HG03565 (cell line): ENCODE measurements at regions not wholly inside any gene's neighbourhood (a gene's known extent, or its start where the extent isn't known, plus 50 kb on each side); places are given as distances from the start of the nearest gene placed in this dataset.

Experiments used
- ATAC-seq: cut with Tn5 transposase; IDR thresholded peaks from one replicate; pipeline ENCODE4 v1.9.1; 2021; ENCODE audit warnings: mild to moderate bottlenecking, moderate library complexity; ENCODE audit not compliant: unreplicated experiment

DNA sequence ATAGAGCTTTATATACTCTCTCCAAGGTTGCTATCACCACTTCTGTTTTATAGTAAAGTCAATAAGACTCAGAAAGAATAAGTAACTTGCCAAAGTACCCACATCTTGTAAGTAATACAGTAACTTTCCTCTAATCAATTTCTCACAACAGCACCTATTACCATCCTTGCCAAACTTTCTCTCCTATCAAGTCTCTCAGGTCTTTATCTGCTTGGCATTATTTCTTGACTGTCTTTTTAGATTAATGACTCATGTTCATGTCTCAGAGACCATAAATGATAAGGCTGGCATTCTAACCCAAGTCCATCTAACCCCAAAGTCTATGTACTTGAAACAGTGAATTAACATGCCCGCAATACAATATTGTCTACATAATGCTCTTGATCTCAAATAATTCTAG, 618.0 kb upstream of the ZEB2 start:
- no peak for ATAC-seq

DNA sequence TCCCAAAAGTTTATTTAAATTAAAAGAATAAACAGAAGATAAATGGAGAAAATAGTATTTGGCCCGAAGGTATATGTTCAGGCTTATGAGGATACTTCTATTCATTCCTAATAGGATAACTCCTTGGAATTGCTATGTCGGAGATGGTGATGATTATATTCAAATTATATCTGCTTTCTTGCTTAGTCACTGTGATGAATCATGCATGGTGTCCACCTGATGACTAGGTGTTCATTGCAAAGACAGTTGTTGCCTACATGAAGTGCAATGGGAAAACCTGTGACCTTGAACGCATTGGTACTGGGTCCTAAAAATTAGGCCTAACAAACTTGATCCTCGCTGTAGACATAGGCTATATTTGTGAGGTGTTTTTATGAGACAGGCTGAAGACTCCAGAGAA, 617.3 kb upstream of the ZEB2 start:
- no peak for ATAC-seq

DNA sequence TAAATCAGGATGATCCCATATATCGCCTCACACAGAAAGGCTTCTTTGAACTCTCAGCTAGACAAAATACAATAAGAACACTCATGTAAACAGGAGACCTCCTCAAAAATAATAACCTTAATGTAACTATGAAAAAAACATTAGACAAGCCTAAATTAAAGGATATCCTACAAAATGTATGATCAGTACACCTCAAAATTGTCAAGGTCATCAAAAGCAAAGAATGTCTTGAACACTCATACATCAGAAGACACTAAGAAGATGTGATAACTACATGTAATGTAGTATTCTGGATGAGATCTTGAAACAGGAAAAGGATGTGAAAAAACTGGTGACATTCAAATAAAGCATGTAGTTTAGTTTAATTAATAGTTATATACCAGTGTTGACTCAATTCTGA, 616.8 kb upstream of the ZEB2 start:
- no peak for ATAC-seq

DNA sequence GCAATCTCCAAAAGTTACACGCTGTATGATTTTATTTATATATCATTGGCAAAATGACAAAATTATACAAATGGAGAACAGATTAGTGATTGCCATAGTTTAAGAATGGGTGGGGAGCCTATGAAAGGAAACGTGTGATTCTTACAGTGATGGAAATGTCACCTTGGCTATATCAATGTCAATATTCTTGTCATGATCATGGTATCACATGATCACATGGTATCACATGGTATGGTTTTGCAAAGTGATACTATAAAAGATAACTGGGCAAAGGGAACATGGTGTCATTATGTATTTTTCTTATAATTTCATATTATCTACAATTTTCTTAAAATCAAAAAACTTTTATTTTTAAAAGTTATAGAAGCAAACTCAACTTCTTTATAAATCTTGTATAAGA, 606.2 kb upstream of the ZEB2 start:
- no peak for ATAC-seq

DNA sequence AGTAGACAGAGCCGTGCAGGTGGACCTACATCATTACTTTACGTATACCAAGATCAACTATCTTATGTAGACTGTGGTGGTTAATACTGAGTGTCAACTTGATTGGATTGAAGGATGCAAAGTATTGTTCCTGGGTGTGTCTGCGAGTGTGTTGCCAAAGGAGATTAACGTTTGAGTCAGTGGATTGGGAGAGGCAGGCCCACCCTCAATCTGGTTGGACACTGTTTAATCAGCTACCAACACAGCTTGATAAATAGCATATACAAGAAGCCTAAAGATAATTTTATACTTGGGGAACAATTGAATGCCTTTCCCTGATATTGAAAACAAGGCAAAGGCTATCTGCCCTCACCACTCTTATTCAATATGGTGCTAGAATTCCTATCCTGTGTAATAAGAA, 604.2 kb upstream of the ZEB2 start:
- no peak for ATAC-seq

DNA sequence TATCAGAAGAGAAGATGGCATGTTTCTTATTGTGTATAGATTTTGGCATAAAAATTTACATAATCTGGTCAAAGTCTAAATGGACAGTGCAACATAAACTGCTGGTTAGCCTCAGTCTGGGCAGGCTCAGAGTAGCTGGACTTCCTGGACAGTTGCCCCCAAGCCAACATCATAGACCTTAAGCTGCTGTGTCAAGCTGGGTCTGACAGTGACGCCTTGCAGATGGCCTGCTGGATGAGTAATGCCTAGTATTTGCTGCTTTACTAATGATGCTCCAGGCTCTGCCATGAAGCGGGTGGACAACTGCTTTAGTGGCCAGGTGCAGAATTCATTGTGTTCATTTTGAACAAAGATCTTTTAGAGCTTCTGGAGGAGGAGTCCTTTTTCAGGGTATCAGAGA, 603.7 kb upstream of the ZEB2 start:
- no peak for ATAC-seq

DNA sequence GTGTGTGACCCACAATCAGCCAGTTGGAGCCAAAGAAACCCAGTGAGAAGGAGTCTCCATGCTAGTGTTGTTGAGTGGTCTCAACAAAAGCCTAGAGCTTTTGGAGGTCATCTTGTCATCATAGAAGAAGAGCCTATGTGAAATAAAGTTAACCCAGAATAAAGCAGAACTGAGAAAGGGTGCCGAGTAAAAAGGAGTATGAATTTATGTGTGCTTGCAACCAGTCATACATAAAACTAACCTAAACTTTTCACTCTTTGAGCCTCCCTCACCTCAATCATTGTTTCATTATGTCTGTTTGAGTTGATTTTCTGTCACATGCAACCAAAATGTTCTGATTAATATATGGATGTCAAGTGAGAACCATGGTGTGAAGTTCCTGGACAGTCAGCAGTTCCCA, 599.3 kb upstream of the ZEB2 start:
- peak; percentile 82 for ATAC-seq

DNA sequence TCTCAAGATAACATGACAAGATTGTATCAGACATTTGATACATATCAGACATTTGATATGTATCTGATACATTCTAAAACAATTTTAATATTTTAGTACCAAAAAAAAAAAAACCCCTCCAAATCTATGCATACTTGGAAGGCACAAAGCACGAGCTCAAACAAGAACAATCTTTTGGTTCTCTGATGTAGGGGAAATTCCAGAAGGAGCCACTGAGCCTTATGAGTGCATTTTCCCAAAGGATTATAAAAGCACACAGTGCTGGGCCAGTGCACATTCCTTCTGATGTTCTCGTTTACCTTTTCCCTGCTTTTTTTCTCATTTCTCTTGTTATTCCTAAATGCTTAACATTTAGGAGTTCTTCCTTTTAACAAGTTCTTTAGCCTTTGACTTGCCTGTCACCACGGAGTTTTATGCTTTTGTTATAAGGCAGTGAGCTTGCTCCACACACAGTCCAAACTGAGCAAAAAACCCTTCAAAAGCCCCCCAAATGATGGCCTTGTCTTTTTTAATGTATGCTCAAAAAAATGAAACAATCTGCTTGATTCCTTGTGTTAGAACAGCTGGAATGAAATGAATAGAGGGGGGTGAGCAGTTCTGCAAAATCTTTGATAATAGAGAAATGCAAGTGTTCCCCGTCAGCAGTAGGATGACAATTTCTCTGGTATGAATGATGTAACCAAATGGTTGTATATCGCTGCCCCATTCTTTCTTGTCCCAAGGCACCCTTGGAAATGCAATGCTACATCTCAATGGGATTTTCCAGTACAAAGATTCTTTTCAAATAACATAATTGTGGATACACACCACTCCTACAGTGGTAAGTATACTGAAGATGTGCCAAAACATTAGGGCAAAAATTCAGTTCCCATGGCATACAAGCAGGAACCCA, 597.2 kb upstream of the ZEB2 start:
- no peak for ATAC-seq

DNA sequence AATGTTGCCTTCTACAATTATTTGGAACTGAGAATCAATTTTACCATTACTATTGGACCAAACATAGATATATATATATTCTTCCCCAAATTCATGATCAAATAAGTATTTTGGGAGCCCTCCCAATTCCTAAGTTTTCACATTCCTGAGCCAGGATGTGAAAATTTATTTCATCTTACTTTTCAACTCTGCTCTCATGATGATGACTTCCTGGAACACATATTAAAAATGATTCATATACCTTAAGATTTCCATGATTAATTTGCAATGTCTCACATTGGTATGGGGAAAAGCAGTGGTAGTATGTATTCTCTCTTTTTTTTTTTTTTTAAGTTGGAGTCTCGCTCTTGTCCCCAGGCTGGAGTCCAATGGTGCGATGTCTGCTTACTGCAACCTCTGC, 596.1 kb upstream of the ZEB2 start:
- ATAC-seq: no peak

DNA sequence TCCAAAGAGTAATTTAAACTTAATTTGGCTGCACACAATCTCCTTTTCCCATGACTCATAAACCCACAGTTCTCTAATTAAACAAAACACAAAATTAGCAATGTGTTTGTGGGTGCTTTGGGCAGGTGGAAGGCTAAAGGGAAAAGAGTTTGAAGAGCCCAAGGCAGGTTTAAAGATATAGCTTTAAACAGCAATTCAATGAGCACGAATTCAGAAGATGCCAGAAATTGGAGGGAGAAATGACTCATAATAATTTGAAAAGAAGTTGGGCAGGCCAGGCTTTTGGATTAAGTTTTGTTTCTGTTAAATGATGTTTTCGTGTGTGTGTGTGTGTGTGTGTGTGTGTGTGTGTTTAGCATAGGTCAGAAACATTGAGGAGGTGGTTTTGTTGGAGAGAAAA, 594.8 kb upstream of the ZEB2 start:
- no peak for ATAC-seq

DNA sequence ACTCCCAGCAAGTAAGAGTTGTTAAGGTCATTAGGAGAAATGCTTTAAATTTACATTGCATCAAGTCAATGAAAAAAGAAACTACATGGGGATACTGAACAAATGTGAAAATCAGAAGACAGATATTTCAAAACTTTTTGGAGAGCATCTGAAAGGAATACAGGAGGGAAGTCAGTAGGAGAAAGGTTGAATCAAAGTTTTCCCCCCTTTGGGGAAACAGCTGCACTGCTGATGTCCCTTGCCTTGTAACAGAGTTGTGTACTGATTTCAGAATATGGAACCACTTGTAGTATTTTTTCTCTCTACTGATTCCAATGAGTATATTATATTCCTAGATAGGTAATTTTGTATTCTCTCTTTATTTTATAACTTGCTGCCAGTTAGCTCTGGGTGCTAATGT, 592.5 kb upstream of the ZEB2 start:
- no peak for ATAC-seq

DNA sequence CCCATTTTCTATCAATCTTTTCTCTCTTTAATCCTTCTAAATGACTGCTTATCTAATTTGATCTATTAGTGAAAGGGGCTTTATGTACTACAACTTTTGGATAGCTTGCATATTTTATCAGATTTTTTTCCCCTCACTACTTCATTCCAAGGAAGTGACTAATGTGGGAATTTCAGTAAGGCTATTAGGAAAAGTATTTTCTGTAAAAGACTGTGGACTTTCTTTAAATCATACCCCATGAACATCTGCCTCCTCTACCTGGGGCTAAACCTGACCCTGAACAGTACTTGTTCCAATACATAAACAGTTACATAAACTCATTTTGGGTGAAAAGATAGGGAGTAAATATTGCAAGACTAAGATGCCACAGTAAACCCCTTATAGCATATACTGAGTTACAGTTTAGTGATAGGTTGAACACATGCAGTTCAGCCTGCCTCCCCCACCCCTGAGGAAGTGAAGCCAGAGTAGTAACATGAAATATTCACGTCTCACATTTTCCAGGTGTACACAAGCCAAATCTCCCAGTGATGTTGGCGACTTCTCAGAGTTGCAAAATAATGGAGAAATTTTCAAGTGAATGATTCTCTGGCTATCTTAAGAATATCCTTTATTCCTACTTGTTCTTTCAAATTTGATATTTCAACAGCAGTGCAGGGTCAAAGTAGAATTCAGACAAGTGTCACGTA, 590.9 kb upstream of the ZEB2 start:
- ATAC-seq: no peak

DNA sequence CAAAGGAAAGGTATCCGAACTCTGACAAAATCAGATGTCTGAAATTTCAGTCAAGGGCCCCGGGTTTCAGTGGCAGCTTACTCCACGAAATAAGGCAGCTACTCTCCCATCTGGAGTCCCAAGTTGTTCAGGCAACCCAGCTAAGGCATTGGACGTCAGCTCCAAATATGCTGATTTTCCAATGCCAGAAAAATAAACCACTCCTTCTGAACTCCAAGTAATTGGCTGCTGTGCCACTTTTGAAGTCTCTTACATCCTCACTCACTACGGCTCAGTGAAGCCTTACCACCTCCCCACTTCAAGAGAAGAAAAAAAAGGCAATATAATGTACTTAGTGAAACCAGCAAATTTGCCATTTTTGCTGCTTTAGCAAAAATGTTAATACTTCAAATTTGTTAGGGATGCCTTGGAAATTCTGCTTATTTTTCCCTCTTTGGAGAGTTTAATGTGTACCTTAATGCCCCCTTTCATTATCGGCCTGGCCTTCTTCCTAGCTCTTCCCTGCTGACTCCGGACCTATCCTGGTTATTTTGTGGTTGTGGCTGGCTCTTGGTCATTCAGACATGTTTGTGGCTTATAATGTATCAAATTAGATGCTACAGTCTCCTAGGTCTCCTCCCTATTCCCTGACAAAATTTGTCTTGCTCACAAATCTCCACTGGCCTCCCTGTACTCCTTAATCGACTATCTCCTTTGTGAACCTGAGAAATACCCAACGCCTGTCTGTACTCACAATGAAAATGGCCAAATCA, 589.2 kb upstream of the ZEB2 start:
- no peak for ATAC-seq

DNA sequence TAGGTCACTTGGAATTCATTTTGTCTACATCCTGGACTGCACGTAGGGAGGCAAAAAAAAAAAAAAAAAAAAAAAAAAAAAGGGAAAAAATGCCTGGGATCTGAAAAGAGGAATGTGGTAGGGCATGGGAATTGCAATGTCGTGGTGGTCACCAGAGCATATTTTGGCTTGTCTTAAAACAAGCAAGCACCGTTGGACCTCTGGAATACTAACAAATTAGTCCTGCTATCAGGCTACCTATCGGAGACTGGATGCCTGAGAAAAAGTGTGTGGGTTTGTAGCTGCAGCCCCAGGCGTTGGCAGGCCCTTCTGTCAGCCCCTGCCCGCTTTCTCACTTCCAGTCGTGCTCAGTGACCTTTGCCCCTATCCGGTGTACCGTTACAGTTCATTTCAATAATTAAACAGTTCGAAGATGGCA, 588.5 kb upstream of the ZEB2 start:
- no peak for ATAC-seq

DNA sequence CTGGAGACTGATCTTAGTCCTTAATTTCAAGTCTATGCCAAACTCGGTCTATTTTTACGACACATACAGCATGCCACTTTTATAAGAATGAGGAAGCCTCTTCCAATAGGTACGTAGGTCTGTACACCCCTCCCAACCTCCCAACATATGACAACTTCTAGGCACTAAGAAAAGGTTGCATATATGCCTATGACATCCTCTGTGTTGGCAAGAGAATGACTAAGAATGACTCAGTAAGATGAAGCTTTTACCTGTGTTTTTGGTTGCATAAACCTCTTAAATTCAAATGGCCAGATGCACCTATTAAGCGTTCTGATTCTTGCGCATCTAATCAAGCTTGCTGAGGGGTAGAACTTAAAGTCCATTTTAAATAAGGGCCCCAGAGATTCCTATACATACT, 586.4 kb upstream of the ZEB2 start:
- ATAC-seq: no peak

DNA sequence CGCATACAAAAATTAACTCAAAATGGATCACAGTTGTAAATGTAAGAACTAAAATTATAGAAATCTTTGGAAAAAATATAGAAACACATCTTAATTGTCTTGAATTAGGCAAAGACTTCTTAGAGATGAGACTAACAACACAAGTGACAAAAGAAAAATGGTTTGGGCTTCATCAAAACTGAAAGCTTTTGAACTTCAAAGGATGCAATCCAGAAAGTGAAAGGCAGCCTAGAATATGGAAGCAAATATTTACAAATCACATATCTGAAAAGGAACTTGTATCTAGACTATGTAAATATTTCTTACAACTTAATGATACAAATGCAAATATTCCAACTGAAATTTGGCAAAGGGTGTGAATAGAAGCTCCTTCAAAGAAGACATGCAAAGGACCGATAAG, 582.8 kb upstream of the ZEB2 start:
- ATAC-seq: no peak

DNA sequence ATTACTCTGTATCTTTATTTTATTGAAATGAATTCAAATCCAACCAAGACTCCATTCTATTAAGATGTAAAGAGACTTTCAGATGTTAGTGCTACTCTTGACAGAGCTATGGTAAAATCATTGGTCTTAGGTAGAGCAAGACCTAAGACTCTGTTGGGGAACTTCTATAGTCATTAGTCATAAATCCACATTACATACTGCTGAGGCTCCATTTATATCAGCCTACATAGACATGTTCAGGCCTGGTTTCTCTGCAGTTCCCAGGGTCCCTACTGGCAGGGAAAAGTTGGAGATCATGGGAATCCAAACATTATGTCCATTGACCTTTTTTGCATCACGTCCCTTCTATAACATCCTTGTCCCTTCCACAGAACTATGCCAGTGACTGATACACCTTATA, 580.4 kb upstream of the ZEB2 start:
- ATAC-seq: no peak

DNA sequence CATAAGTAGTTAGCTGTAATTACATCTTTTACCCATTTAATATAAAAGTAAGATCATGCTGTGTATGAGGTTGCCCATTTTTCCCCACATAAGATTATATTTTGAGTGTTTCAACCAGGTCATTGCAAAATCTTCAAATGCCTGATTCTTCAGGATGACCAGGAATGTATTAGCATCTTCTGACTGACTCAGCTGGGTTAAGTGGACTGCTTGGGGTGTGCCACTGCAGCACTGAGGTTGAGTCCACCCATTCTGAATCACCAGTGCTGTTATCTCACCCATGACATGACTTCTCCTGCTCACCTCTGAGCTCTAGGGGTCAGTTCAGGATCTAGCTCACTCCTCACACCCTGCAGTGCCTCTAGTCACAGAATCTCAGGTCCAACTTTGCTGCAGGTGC, 576.7 kb upstream of the ZEB2 start:
- ATAC-seq: no peak

DNA sequence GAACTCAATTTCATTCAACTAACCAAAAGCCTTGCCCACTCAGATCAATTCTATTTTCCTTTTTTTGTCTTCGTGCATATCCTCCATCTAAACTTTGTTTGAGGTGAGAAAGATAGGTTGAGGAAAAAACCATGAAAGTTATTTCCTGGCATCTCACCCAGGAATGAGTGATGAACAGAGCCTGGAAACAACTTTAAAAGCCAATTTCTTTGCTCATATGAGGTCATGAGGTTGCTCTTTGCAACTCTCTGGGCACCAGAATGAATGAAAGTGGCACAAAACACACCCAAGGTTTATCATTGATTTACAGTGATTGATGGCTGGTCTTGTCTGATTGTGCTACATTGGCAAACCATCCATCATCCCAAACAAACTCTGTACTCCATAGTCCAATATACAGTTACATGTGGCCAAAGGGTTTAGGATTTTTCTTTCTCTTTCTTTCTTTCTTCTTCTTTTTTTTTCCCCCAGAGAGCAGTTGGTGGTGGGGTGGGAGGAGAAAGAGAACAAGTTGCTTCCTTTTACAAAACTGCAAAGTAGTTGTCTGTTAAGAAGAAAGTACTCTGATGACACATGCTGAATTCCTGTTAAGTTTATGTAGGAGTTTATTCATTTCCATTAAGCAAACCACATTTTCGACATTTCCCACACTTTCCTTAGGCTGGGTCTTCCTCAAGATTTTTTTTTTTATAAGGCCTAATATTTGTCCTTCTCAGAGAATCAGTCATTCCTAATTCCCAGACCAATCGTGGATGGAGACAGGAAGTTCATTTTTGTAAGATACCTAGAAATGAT, 575.9 kb upstream of the ZEB2 start:
- no peak for ATAC-seq

DNA sequence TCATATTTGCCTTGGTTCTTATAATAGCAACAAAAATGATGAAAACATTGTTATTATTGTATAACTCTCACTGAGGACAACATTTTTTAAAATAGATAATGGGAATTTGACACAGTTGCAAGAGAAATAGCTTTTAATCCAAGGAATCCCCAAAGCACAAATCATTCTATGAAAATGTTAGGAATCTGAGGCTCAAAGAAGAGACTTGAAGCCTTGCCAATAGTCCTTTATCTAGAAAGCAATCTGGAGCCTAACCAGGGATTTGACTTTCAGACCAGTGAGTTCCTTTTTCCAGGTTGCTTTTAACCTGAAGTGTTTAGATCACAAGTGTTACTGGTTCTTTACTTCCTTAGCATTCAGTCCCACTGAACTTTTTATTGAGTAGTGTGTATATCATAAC, 574.5 kb upstream of the ZEB2 start:
- ATAC-seq: no peak

DNA sequence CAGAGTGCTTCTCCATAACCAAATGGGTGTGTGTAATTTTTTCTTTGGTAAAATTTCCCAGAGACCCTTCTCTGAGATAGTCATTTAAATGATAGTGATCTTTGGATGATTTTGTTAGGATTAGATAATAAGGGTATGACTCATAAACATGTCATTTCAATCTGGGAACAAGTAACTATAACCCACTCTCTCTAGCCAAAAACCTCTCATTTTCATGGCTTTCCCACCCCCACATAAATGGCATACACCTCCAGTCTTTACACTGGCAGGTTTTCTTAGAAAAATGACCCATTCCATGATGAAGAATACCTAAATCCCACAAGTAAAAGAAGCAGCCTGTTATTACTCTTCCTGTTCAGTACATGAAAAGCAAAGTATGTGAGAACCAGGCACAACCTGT, 572.0 kb upstream of the ZEB2 start:
- ATAC-seq: no peak
